GM12878 (cell line): ENCODE measurements at regions not wholly inside any gene's neighbourhood (a gene's known extent, or its start where the extent isn't known, plus 50 kb on each side); places are given as distances from the start of the nearest gene placed in this dataset.

Experiments used
- ATAC-seq: fragments of 200-7000 bp; cut with Tn5 transposase; 3 replicates; pipeline ENCODE4 v1.9.1; 2020; ENCODE audit warnings: mild to moderate bottlenecking, moderate library complexity
- BruUV-seq: library from RNA; stranded (reverse); fragments of 400-500 nt; replicated peaks from 2 replicates; lab custom pipeline; 2021; lab: Mats Ljungman, UMichigan
- CTCF ChIA-PET: fragments of 300-600 bp; sonication (Branson Sonifier 250); formaldehyde crosslinking; extraction: SDS; loops from one replicate; lab custom pipeline; 2021; ENCODE audit warnings: inconsistent platforms; lab: Yijun Ruan, JAX
- POLR2A ChIA-PET: fragments of 350-600 bp; formaldehyde crosslinking; extraction: SDS; loops from one replicate; lab custom pipeline; 2021; ENCODE audit warnings: inconsistent platforms; lab: Charles Lee
- RAD21 ChIA-PET: fragments of 300-600 bp; sonication (Branson Sonifier 250); formaldehyde crosslinking; loops from one replicate; lab custom pipeline; 2023; ENCODE audit warnings: antibody characterized with exemption; ENCODE audit not compliant: unreplicated experiment; lab: Charles Lee
- SMC1A ChIA-PET: fragments of 300-600 bp; sonication (Branson Sonifier 250); formaldehyde crosslinking; loops from one replicate; lab custom pipeline; 2023; ENCODE audit not compliant: unreplicated experiment, uncharacterized antibody; lab: Charles Lee
- DNase-seq: peaks from one replicate; pipeline ENCODE4 v3.0.0-alpha.2; 2011; ENCODE audit warnings: low read depth, low spot score
- FAIRE-seq: peaks from 3 replicates; lab custom pipeline; 2011; peaks lifted over from hg19 to GRCh38; lab: Jason Lieb, UNC
- H2AFZ ChIP-seq: 2 replicates; pipeline ENCODE4 v1.6.0; 2011; ENCODE audit warnings: low read depth, low read length, control low read depth; ENCODE audit not compliant: control insufficient read depth
- H3K27ac ChIP-seq: 2 replicates; pipeline ENCODE4 v1.5.1; 2011; ENCODE audit warnings: control low read depth; ENCODE audit not compliant: control insufficient read depth, insufficient read depth
- H3K27me3 ChIP-seq, 2 experiments: replicated peaks in 1 of 2; 2 replicates each; pipeline versions ENCODE4 v1.6.0 to v1.6.1; 2011; ENCODE audit warnings: low read length in 1 of 2; ENCODE audit not compliant: control insufficient read depth in 2 of 2, insufficient read depth in 2 of 2
- H3K36me3 ChIP-seq, 2 experiments: 2 replicates each; pipeline ENCODE4 v1.5.1; 2011; ENCODE audit warnings: low read length in 1 of 2; ENCODE audit not compliant: control insufficient read depth in 2 of 2, insufficient read depth in 2 of 2
- H3K4me1 ChIP-seq: 2 replicates; pipeline ENCODE4 v1.6.1; 2011; ENCODE audit warnings: mild to moderate bottlenecking, low read length, moderate library complexity, mixed read lengths; ENCODE audit not compliant: control insufficient read depth, insufficient read depth
- H3K4me2 ChIP-seq: 2 replicates; pipeline ENCODE4 v1.6.0; 2011; ENCODE audit warnings: control low read depth; ENCODE audit not compliant: control insufficient read depth, insufficient read depth
- H3K4me3 ChIP-seq: fragments of 200-600 bp; sonication (generic); 2 replicates; pipeline ENCODE4 v1.5.1; 2016
- H3K79me2 ChIP-seq: 2 replicates; pipeline ENCODE4 v1.6.0; 2011; ENCODE audit warnings: low read length; ENCODE audit not compliant: control insufficient read depth, insufficient read depth
- H3K9ac ChIP-seq: 2 replicates; pipeline ENCODE4 v1.8.0; 2011; ENCODE audit warnings: low read length, control low read depth, mixed read lengths; ENCODE audit not compliant: control insufficient read depth, insufficient read depth
- H3K9me3 ChIP-seq: replicated peaks from 3 replicates; pipeline ENCODE4 v1.5.1; 2011; ENCODE audit warnings: mild to moderate bottlenecking, low read length; ENCODE audit not compliant: control insufficient read depth, insufficient read depth
- H4K20me1 ChIP-seq: 2 replicates; pipeline ENCODE4 v1.6.0; 2011; ENCODE audit not compliant: control insufficient read depth, insufficient read depth
- CBX3 ChIP-seq: fragments of 200-600 bp; sonication (generic); IDR thresholded peaks from 2 replicates; pipeline ENCODE4 v1.6.1; 2016; ENCODE audit warnings: low read depth, borderline replicate concordance
- GATAD2B ChIP-seq: fragments of 450-650 bp; conservative IDR thresholded peaks from 2 replicates; pipeline ENCODE4 v1.6.1; 2017; ENCODE audit warnings: low read depth, mild to moderate bottlenecking, moderate library complexity
- RAD21 ChIP-seq: IDR thresholded peaks from 2 replicates; pipeline ENCODE4 v1.6.1; 2011; ENCODE audit warnings: mild to moderate bottlenecking, low read depth, low read length, moderate library complexity; ENCODE audit not compliant: insufficient read depth
- RUNX3 ChIP-seq: IDR thresholded peaks from 2 replicates; pipeline ENCODE4 v1.6.1; 2012; ENCODE audit warnings: low read length, inconsistent platforms
- SMC3 ChIP-seq: IDR thresholded peaks from 2 replicates; pipeline ENCODE4 v1.6.1; 2011; ENCODE audit warnings: low read length, improper control_type of control experiment, borderline replicate concordance
- STAT1 ChIP-seq: fragments of 450-650 bp; conservative IDR thresholded peaks from 2 replicates; pipeline ENCODE4 v1.6.1; 2014; ENCODE audit warnings: antibody characterized with exemption, mild to moderate bottlenecking
- STAT3 ChIP-seq: IDR thresholded peaks from 2 replicates; pipeline ENCODE4 v1.6.1; 2011; ENCODE audit warnings: low read depth, low read length, improper control_type of control experiment
- WGBS: methylation state at CpG from one replicate; pipeline ENCODE4 v1.1.6; 2016; ENCODE audit warnings: low lambda C conversion rate; ENCODE audit not compliant: insufficient replicate concordance, insufficient coverage; ENCODE audit errors: missing lambda C conversion rate; 5-methylcytosine and 5-hydroxymethylcytosine counted together
- in situ Hi-C: fragments of 300-500 bp; cut with MboI; formaldehyde crosslinking; loops from 9 replicates; pipeline ENCODE4 v1.14.3; 2018; ENCODE audit warnings: mixed read lengths
- intact Hi-C: fragments of 100-400 bp; cut with micrococcal nuclease; formaldehyde crosslinking; loops from one replicate; pipeline ENCODE4 v1.14.2; 2022; ENCODE audit not compliant: unreplicated experiment
- TF ChIP-seq, protein P1 (sequence below): IDR thresholded peaks from 2 replicates; pipeline ENCODE4 v1.6.1; 2011; ENCODE audit warnings: low read depth, low read length, improper control_type of control experiment, borderline replicate concordance
- TF ChIP-seq, protein P2 (sequence below): fragments of 450-650 bp; IDR thresholded peaks from 2 replicates; pipeline ENCODE4 v1.6.1; 2016; ENCODE audit warnings: mild to moderate bottlenecking, moderate library complexity, borderline replicate concordance
- TF ChIP-seq, protein P3 (sequence below): IDR thresholded peaks from 2 replicates; pipeline ENCODE4 v1.6.1; 2011; ENCODE audit warnings: low read depth, mild to moderate bottlenecking, low read length, moderate library complexity, borderline replicate concordance; ENCODE audit errors: extremely low read depth
- TF ChIP-seq, protein P4 (sequence below): fragments of 450-650 bp; IDR thresholded peaks from 2 replicates; pipeline ENCODE4 v1.6.1; 2017; ENCODE audit warnings: mild to moderate bottlenecking
- TF ChIP-seq, protein P5 (sequence below), 3 experiments: IDR thresholded peaks in 2 of 3; conservative IDR thresholded peaks in 1 of 3; 2 replicates each; pipeline ENCODE4 v1.5.1; 2011; ENCODE audit warnings: low read depth in 3 of 3, low read length in 3 of 3, mild to moderate bottlenecking in 3 of 3, control low read depth in 2 of 3, moderate library complexity in 2 of 3, inconsistent platforms in 1 of 3, mixed read lengths in 1 of 3; ENCODE audit not compliant: control insufficient read depth in 2 of 3, insufficient read depth in 1 of 3; ENCODE audit errors: extremely low read depth in 1 of 3

DNA sequence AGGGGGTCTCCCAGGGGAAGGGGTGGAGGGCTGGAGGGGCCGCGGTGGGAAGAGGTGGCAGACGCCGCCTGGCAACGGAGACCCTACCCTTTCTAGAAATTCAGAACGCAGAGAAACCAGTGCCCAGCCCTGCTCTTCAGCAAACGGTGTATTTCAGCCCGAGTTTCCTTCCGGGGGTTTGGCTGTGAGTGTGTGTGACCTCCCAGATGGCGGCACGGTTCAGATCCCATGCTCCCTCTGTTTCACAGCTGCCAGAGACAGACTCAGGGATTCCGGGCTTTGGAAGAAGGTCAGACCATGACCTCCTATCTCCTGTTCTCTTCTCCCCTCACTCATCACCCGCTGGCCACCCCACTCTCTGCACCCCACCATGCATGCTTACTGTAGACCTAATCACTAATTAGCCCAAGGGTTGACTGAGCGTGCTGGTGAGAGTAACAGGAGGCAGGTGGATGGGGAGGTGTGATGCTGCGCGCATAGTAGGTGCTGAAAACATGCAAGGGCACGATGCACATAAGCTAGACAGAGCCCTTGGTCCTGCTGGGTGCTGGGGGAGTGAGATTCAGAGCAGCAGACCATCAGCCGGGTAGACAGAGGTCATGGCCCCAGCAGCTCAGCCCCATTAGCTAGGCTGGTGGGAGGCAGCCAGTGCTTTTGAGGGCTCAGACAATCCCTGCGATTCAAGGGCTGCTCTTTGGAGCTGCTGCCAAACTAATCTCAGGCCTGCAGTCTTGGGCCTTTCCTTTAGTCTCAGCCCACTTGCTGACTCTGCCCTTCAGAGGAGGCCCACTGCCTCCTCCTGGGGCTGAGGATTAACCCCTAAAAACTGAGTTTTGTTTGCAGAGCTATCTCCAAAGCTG, 256.5 kb upstream of the CADM1 start:
- Histone ChIP-seq H3K9ac (no peak overlapping the region), H3K79me2 (no peaks in the 10 kb centered on the region), H3K27ac (no peak overlapping the region), H3K27me3 (peaks cover 0 to 9% of the 10 kb centered on the region in 2 experiments; a peak in 3 of 4 replicates), H3K36me3 (no peaks in the 10 kb centered on the region), H3K4me2 (peak overlapping the region; percentile 9; the same call in 1 of the 2 replicates), H4K20me1 (no peaks in the 10 kb centered on the region), H3K4me3 (no peak overlapping the region), H3K9me3 (no peaks in the 10 kb centered on the region; the same call in 2 of the 3 replicates), H2AFZ (no peak overlapping the region), H3K4me1 (no peaks in the 10 kb centered on the region)
- no TSS peak for BruUV-seq
- DNase-seq (no peak), FAIRE-seq (no peak), ATAC-seq (peak; percentile 53)
- ChIA-PET POLR2A (no interaction called here), CTCF (no interaction called here), SMC1A (no interaction called here), RAD21 (no interaction called here)
- WGBS: 36% methylated on average over 17 of the region's 19 CpGs
- in situ Hi-C loops (no loop called here), intact Hi-C loops (no loop called here)
- TF ChIP-seq, protein P1, sequence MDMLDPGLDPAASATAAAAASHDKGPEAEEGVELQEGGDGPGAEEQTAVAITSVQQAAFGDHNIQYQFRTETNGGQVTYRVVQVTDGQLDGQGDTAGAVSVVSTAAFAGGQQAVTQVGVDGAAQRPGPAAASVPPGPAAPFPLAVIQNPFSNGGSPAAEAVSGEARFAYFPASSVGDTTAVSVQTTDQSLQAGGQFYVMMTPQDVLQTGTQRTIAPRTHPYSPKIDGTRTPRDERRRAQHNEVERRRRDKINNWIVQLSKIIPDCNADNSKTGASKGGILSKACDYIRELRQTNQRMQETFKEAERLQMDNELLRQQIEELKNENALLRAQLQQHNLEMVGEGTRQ: no peak
- TF ChIP-seq GATAD2B (no peak), RAD21 (no peak), RUNX3 (no peak), SMC3 (no peak), STAT1 (no peak), CBX3 (no peak), STAT3 (no peak)
- TF ChIP-seq, protein P2, sequence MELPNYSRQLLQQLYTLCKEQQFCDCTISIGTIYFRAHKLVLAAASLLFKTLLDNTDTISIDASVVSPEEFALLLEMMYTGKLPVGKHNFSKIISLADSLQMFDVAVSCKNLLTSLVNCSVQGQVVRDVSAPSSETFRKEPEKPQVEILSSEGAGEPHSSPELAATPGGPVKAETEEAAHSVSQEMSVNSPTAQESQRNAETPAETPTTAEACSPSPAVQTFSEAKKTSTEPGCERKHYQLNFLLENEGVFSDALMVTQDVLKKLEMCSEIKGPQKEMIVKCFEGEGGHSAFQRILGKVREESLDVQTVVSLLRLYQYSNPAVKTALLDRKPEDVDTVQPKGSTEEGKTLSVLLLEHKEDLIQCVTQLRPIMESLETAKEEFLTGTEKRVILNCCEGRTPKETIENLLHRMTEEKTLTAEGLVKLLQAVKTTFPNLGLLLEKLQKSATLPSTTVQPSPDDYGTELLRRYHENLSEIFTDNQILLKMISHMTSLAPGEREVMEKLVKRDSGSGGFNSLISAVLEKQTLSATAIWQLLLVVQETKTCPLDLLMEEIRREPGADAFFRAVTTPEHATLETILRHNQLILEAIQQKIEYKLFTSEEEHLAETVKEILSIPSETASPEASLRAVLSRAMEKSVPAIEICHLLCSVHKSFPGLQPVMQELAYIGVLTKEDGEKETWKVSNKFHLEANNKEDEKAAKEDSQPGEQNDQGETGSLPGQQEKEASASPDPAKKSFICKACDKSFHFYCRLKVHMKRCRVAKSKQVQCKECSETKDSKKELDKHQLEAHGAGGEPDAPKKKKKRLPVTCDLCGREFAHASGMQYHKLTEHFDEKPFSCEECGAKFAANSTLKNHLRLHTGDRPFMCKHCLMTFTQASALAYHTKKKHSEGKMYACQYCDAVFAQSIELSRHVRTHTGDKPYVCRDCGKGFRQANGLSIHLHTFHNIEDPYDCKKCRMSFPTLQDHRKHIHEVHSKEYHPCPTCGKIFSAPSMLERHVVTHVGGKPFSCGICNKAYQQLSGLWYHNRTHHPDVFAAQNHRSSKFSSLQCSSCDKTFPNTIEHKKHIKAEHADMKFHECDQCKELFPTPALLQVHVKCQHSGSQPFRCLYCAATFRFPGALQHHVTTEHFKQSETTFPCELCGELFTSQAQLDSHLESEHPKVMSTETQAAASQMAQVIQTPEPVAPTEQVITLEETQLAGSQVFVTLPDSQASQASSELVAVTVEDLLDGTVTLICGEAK: no peak
- TF ChIP-seq, protein P3, sequence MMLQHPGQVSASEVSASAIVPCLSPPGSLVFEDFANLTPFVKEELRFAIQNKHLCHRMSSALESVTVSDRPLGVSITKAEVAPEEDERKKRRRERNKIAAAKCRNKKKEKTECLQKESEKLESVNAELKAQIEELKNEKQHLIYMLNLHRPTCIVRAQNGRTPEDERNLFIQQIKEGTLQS: no peak
- TF ChIP-seq, protein P4, sequence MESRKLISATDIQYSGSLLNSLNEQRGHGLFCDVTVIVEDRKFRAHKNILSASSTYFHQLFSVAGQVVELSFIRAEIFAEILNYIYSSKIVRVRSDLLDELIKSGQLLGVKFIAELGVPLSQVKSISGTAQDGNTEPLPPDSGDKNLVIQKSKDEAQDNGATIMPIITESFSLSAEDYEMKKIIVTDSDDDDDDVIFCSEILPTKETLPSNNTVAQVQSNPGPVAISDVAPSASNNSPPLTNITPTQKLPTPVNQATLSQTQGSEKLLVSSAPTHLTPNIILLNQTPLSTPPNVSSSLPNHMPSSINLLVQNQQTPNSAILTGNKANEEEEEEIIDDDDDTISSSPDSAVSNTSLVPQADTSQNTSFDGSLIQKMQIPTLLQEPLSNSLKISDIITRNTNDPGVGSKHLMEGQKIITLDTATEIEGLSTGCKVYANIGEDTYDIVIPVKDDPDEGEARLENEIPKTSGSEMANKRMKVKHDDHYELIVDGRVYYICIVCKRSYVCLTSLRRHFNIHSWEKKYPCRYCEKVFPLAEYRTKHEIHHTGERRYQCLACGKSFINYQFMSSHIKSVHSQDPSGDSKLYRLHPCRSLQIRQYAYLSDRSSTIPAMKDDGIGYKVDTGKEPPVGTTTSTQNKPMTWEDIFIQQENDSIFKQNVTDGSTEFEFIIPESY: no peak
- TF ChIP-seq, protein P5, sequence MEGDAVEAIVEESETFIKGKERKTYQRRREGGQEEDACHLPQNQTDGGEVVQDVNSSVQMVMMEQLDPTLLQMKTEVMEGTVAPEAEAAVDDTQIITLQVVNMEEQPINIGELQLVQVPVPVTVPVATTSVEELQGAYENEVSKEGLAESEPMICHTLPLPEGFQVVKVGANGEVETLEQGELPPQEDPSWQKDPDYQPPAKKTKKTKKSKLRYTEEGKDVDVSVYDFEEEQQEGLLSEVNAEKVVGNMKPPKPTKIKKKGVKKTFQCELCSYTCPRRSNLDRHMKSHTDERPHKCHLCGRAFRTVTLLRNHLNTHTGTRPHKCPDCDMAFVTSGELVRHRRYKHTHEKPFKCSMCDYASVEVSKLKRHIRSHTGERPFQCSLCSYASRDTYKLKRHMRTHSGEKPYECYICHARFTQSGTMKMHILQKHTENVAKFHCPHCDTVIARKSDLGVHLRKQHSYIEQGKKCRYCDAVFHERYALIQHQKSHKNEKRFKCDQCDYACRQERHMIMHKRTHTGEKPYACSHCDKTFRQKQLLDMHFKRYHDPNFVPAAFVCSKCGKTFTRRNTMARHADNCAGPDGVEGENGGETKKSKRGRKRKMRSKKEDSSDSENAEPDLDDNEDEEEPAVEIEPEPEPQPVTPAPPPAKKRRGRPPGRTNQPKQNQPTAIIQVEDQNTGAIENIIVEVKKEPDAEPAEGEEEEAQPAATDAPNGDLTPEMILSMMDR (IDR thresholded peaks at IDR 0.05 in 2 of 3, conservative IDR thresholded peaks at IDR 0.05 in 1 of 3; ENCODE audit: control insufficient read depth in 2 of 3, extremely low read depth in 1 of 3, insufficient read depth in 1 of 3, low read depth in 3 of 3, low read length in 3 of 3): no peak
